AG20443 (cell line): ENCODE measurements at regions not wholly inside any gene's neighbourhood (a gene's known extent, or its start where the extent isn't known, plus 50 kb on each side); places are given as distances from the start of the nearest gene placed in this dataset.
"Not testable (repeated sequence)": the region's sequence is repeated elsewhere in the genome, so short reads cannot be mapped to it uniquely, and the experiment has no call there.

Source experiments
- DNase-seq: peaks from one replicate; pipeline ENCODE4 v3.0.0; 2012; ENCODE audit warnings: low spot score, mixed read lengths

DNA sequence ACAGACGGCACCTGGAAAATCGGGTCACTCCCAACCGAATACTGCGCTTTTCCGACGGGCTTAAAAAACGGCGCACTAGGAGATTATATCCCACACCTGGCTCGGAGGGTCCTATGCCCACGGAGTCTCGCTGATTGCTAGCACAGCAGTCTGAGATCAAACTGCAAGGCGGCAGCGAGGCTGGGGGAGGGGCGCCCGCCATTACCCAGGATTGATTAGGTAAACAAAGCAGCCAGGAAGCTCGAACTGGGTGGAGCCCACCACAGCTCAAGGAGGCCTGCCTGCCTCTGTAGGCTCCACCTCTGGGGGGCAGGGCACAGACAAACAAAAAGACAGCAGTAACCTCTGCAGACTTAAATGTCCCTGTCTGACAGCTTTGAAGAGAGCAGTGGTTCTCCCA, 64.5 kb downstream of the SLC30A10 start:
- not testable (repeated sequence) for DNase-seq

DNA sequence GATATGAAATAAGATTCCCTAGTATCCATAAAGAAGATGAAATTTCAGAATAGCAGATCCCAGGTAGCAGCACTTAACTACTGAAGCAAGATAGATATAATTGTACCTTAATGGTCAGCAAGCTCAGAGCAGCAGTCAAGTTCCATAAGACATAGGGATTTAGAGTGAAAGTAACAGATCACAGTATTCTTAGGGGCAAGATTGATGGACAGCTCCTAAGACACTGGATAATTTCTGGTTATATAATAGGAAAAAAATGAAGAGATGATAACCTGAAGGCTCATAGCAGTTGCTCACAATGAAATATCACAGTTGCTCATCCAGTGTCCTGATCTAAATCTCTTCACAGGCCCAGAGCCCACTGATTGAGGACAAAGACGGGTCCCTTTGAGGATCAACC, 66.0 kb downstream of the SLC30A10 start:
- no peak for DNase-seq

DNA sequence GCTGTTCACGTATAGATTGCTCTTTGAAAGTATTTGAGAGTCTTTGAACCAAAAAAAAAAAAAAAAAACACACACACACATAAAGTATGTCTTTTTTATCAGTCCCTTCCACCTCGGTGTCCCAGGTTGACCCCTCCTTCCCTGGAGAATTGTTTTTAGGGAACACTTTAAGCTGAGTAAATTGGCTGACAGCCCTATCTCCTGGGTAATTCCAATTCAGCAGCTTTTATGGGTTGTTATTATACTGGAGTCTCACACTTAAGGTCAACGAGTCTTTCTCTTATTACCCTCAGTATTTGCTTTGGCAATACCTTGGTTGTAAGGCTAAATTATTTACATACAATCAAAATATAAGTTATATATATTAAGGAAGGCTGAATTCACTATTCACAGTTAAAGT, 69.4 kb downstream of the SLC30A10 start:
- DNase-seq: no peak

DNA sequence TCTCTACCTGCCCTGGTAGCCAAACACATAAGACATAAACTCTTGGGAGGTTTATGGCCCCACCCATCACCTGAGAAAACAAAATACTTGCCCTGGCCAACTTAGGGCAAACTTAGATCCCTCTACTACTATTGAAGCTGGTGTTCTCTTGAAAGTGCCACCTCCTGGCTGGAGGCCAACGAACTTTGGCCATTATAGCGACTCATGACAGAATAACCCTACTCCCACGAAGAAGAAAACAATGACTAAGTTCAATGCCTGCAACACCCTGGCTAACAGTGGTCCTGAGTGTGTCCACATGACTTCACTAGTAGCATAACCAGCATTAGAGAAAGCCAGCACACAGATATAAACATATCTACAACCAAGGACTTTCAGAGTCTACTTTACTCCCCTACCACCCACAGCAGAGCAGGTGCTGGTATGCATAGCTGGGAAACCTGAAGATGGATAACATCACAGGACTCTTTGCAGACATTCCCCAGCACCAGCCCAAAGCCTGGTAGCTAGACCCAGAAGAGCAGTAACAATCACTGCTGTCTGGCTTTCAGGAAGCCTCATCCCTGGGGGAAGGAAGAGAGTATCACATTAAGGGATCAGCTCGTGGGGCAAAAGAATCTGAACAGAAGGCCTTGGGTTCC, 81.0 kb downstream of the SLC30A10 start:
- peak; percentile 0 for DNase-seq

DNA sequence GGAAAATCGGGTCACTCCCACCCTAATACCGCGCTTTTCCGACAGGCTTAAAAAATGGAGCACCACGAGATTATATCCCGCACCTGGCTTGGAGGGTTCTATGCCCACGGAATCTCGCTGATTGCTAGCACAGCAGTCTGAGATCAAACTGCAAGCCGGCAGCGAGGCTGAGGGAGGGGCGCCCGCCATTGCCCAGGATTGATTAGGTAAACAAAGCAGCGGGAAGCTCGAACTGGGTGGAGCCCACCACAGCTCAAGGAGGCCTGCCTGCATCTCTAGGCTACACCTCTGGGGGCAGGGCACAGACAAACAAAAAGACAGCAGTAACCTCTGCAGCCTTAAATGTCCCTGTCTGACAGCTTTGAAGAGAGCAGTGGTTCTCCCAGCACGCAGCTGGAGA, 88.8 kb downstream of the SLC30A10 start:
- not testable (repeated sequence) for DNase-seq

DNA sequence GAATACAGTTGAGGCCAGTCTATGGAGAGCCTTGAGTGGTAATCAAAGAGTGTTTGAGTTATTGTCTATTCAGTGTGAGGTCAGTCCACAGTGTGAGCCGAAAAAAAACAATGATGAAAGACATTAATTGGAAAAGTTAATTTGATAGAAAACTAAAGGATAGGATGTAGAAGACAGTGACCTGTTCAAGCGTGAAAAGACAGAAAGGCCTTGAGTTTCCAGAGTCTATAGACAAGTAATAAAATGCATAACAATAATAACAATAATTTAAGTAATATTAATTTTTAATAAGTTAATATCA, 90.4 kb downstream of the SLC30A10 start:
- DNase-seq: no peak

DNA sequence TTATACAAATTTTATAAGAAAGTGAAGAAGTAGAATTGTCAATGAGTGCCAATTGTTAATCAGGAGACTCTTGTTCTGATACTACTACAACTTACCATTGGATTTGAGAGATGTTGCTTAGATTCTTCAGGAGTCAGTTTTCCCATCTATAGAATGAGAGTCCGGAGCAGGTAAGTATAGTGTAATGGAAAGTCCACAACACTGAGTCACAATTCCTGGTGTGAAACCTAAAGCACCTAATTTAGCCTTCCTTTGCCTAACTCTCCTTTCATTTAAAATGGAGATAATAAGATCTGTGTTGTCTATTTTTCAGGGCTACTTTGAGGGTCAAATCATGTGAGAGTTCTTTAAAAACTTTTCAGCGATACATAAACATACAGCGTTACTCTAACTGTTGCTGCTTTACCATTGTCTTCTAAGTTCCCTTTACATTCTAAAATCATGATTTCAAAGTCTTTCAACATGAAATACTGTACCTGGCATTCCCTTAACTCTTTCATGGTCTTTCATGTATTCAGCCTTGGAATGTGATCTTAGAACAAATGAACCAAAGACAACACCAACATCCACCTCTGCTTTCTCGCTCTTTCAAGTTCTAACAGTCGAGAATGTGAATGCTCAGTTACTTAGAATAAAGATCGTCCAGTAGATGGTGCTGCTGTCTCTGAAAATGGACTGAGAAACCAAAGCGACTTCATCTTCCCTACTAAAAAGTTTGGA, 90.9 kb downstream of the SLC30A10 start:
- DNase-seq: peak; percentile 38

DNA sequence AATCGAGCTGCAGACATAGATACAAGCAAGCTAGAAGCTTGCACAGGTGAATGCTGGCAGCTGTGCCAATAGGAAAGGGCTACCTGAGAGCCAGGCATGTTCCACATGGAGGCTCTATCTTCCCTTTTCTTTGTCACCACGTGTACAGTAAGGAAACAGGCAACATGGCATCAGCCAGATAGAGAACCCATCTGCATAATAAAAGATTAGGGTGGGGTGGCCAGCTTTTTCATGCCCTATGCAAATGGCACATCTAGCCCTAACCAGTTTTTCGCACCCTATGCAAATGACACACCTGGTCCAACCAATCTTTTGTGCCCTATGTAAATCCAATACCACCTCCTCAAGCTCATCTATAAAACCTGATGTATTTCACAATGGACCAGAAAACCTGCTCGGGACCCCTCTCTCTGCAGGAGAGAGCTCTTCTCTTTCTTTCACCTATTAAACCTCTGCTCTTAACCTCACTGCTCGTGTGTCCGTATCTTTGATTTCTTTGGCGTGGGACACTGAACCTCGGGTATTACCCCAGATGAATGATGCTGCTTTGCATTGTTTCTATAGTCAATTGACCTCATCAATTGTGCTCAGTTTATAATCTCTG, 93.9 kb downstream of the SLC30A10 start:
- DNase-seq: no peak

DNA sequence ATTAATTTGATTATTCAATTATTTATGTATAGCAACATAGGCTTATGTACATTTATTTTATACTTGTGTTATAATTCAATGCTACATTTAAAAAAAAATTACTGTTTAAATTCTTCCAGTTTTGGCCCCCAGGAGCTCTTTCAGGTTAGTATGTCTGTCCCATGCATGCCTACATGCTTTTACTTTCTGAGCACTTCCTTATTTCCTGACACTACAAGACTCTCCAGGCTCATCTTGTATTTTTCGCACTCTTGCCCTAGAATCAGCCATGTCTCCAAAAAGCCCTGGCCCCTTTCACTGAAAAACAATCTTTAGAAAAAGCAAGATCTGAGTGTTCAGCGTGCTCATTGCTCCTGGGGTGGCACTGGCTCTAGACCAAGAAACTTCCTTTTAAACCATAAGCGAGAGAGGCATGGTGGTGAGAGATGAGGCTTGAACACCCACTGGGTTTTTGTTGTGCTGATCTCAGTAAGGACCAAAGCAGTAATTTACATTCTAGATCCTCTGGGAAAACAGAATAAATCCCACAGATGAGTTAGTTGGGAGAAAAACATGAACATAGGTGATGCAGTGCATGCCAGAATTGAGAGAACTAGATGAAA, 95.0 kb downstream of the SLC30A10 start:
- DNase-seq: no peak

DNA sequence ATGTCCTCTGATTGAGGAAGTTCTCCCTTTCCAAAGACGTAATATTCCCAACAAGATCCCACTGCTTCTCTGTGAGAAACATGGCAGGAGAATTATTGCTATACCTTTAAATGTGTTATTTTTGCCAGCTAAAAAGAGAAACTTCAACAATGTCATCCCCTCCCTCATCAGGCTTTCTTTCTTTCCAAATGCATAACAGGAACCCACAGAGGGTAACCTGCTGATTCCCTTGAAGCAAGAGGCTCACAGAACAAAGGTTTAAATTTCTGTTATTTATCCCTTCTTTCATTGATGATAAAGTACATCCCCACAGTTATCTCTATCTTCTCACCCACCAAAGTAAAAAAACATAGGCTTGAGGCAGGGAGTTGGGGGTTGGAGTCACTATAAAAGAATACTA, 102.1 kb downstream of the SLC30A10 start:
- no peak for DNase-seq

DNA sequence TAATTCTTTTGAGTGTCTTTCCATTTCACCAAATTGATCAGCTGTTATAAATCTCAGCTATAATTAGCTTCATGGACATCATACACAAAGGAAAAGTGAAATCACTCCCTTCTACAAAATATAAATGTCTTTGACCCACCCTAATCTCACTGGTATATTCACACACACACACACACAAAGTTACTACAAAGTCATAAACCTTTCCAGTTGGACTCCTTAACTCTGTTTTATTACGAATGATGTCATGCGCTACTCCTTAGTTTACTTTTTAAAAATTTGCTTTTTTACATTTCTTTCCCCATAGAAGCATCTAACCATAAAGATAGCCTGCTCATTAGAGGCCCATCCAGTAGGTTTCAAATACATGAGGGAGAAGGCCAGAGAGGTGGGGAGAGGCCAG, 103.0 kb downstream of the SLC30A10 start:
- DNase-seq: no peak

DNA sequence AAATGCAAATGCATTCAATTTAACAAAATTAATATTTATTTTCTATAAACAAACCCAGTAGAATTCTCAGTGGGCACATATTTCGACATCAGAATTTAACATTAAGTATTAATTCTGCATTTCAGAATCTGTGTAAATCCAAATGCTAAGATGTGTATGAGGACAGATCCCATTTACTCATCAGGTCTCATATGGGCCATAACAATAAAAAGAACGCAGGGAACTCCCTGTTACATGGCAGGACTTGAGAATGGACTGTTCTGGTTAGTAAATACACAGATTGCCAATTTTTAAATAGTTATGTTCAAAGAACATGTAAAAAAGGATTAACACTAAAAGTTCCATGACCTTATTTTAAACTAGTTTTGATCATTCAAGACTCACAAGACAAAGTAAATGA, 104.0 kb downstream of the SLC30A10 start:
- DNase-seq: no peak

DNA sequence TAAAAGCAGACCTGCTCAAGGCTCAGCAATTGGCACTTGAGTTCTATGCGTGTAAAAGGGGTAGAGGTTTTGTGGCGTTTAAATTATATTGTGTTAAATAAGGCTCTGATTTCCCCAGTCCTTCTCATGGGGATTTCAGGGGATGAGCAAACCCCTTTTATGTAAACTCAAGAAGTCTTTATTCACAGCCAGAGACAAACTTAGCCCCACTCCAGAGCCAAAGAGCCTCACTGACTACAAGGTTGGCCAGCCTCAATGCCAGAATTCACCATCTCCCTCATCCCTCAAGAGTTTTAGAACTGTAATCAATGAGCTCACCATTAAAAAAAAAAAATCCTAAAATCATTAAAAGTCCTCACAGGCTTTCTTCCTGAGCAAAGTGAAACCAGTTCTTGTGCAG, 107.8 kb downstream of the SLC30A10 start:
- DNase-seq: no peak

DNA sequence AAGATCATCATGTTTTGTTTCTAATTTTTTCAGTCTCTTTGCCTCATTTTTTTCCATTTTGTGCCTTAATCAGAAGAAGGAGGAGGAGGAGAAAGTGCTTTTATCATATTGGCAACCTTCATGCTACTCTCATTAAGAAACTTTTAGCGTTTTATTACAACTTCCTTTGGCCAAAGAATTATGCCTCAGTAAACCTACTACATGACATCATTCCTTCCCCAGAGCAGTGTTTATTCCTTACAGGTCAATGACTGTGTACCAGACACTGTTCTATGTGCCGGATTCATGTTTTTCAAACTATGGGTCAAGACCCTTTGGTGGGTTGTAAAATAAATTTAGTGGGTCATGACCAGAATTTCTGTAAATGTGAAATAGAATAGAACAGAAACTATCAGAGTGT, 110.4 kb downstream of the SLC30A10 start:
- no peak for DNase-seq

DNA sequence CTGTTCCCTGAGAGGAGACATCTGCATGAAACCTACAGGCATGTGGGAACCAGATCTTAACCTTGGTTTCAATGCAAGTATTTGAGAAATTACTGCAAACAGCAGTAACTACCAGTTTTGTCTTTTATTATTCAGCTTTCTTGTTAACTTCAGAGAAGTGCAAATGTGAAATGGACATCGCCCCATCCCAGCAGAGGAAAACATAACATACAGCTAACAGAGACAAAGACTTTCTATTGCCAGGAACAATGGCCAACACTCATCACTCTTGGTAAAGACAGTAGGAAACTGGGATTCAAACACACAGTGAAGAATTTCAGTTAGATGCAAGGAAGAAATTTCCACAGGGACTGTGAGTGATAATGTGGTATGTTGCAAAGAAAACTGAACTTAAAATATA, 115.1 kb downstream of the SLC30A10 start:
- no peak for DNase-seq

DNA sequence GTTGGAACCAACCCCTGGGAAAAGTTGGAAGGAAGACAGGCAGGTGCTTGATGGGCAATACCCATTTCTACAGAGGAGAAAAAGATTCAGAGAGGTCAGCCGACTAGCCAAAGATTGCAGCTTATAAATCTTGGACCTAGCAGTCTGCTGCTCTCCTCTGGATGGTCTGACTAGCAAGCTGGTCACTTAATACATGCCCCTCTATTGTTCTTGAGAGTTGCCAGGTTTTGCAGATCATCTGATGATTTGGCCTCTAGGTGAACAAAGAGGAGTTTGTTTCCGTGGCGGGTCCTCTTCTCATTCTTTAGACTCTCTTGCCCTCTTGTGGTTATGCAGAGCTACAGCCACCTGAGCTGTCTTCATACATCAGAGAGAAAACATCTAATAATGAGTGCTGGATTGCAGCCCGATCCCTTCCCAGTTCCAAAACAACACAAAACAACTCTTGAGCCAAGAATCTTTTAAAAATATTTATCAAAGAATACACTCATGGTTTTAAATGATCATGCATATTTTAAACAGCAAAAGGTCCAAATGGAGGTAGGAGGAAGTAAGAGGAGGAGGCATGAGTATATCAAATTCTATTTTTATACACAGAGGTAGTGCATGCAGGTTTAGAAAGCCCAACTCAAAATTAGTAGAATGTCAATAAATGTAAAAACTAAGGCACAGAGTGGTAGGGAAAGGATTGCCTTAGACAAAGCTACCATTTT, 115.7 kb downstream of the SLC30A10 start:
- peak; percentile 72 for DNase-seq

DNA sequence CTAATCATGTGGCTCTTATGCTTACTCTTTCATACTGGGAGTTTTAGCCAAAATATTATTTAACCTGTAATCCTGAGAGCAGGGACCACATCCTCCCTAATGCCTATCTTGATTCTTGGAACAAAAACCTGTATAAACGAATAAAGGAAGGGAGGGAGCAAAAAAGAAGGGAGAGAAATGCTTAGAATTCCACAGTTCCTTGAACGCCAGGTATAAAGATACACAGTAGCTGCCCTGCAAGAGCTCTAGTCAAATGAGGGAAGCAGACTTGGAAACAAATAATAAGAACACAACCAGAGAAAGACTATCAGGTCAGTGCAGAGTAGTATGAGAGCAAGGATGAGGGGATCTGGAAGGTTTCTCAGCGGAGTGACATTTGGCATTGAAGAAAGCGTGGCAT, 116.3 kb downstream of the SLC30A10 start:
- DNase-seq: no peak

DNA sequence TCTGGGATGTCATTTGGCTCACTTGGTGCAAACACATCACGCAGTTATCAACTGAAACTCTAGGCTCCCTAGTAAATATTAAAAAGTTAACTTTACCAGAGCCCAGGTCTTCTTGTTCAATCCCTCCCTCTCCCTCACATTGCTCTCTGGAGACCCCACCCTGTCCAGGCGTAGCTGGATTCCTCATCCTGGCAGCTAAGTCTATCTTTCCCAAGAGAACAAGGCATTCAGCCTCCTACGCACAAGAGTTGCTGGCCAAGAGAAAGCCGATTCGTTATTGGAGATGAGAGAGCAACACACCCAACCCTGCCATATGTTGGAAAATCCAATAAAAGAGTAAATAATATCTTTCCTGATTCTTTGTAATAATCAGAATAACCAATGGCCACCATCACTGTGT, 117.9 kb downstream of the SLC30A10 start:
- DNase-seq: no peak

DNA sequence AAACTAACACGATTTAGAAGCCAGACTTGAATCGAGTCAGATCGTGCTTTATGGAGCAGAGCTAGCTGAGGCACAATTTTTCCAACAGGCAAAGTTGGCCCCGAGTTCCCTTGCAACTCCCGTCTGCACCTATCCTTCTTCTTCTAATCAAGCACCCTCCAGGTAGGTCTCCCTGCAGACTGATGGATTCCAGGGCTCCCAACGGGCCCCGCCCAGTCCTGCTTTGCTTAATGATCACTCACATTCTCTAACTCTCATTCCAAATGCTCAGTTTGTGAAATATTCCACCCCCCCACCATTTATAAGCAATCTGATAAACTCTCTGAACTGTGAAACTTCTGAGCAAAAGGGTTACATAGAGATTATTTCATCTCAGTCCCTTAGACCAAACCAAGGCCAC, 119.6 kb downstream of the SLC30A10 start:
- DNase-seq: no peak

DNA sequence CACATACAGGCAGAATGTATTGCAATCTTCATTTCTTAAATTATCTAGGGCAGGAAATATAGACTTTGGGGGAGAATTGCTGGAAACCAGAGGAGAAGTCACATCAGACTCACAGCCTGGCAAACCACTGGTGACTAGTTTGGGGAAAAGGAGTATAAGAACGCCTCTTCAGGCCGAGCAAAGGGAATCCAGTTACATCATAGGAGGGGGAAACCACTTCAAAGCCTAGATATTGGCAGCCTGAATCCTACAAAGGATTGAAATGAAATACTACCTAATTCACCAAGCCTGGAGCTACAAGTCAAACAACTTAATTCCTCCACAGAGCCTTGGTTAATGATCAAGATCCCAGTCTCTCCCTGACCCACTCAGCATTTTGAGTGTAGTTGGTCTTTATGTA, 121.7 kb downstream of the SLC30A10 start:
- no peak for DNase-seq

DNA sequence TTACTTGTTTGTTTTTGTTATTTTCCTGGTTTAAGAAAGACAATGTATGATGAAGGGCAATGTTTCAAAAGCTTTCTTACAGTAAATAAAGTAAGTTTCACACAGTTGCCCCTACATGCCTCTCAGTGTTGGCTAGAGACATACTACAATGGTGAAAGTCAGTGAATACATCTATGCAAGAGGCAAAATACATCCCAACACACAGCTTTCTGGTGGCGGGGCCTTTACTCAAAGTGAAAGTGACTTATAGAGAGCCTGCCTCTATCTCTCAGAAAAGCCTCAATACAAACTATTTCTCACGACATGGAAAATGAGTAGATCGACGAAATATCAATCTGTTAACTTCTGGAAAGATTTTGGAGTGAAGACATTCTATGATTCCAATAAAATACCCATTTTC, 122.3 kb downstream of the SLC30A10 start:
- DNase-seq: no peak

DNA sequence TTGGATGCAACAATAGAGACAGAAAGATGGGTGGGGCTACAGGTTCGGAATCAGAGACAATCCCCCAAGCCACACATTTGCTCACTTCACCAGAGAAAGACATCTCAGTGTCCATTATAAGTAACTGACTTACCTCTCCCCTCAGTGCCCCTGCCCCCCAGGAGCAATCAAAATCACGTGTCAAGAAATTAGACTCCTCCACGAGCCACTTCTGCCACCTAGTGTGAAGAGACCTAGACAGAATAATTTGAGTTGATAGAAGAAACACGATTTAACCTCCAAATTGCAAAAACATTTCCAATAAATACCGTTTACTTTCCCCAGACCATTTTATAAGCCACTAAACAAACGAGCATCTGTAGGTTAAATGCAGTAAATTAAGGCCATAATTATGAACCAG, 123.2 kb downstream of the SLC30A10 start:
- DNase-seq: no peak
